H1 (cell line): ENCODE measurements at regions not wholly inside any gene's neighbourhood (a gene's known extent, or its start where the extent isn't known, plus 50 kb on each side); places are given as distances from the start of the nearest gene placed in this dataset.

Experiments
- GABPA ChIP-seq: IDR thresholded peaks from 2 replicates; pipeline ENCODE4 v1.6.1; 2011; ENCODE audit warnings: mild to moderate bottlenecking, low read length, moderate library complexity, borderline replicate concordance; ENCODE audit not compliant: insufficient read depth
- SIN3A ChIP-seq, 2 experiments: IDR thresholded peaks in 1 of 2; conservative IDR thresholded peaks in 1 of 2; 2 replicates each; pipeline ENCODE4 v1.6.1; 2011 to 2012; ENCODE audit warnings: low read length in 2 of 2, improper control_type of control experiment in 1 of 2, low read depth in 1 of 2, mild to moderate bottlenecking in 1 of 2
- SIX5 ChIP-seq: IDR thresholded peaks from 2 replicates; pipeline ENCODE4 v1.6.1; 2011; ENCODE audit warnings: mild to moderate bottlenecking, low read depth, low read length
- SRF ChIP-seq: IDR thresholded peaks from 2 replicates; pipeline ENCODE4 v1.6.1; 2011; ENCODE audit warnings: mild to moderate bottlenecking, low read depth, low read length, moderate library complexity
- TAF7 ChIP-seq: optimal IDR thresholded peaks from 2 replicates; pipeline ENCODE3; 2011; ENCODE audit warnings: low read depth, mild to moderate bottlenecking, inconsistent platforms, low read length, moderate library complexity, borderline replicate concordance
- TF ChIP-seq, protein P1 (sequence below): fragments of 300-600 bp; sonication (generic); IDR thresholded peaks from 2 replicates; pipeline ENCODE4 v1.7.1; 2012; ENCODE audit warnings: low read length, moderate library complexity, mild to moderate bottlenecking, inconsistent platforms; ENCODE audit not compliant: insufficient replicate concordance

- TF ChIP-seq, protein P1, sequence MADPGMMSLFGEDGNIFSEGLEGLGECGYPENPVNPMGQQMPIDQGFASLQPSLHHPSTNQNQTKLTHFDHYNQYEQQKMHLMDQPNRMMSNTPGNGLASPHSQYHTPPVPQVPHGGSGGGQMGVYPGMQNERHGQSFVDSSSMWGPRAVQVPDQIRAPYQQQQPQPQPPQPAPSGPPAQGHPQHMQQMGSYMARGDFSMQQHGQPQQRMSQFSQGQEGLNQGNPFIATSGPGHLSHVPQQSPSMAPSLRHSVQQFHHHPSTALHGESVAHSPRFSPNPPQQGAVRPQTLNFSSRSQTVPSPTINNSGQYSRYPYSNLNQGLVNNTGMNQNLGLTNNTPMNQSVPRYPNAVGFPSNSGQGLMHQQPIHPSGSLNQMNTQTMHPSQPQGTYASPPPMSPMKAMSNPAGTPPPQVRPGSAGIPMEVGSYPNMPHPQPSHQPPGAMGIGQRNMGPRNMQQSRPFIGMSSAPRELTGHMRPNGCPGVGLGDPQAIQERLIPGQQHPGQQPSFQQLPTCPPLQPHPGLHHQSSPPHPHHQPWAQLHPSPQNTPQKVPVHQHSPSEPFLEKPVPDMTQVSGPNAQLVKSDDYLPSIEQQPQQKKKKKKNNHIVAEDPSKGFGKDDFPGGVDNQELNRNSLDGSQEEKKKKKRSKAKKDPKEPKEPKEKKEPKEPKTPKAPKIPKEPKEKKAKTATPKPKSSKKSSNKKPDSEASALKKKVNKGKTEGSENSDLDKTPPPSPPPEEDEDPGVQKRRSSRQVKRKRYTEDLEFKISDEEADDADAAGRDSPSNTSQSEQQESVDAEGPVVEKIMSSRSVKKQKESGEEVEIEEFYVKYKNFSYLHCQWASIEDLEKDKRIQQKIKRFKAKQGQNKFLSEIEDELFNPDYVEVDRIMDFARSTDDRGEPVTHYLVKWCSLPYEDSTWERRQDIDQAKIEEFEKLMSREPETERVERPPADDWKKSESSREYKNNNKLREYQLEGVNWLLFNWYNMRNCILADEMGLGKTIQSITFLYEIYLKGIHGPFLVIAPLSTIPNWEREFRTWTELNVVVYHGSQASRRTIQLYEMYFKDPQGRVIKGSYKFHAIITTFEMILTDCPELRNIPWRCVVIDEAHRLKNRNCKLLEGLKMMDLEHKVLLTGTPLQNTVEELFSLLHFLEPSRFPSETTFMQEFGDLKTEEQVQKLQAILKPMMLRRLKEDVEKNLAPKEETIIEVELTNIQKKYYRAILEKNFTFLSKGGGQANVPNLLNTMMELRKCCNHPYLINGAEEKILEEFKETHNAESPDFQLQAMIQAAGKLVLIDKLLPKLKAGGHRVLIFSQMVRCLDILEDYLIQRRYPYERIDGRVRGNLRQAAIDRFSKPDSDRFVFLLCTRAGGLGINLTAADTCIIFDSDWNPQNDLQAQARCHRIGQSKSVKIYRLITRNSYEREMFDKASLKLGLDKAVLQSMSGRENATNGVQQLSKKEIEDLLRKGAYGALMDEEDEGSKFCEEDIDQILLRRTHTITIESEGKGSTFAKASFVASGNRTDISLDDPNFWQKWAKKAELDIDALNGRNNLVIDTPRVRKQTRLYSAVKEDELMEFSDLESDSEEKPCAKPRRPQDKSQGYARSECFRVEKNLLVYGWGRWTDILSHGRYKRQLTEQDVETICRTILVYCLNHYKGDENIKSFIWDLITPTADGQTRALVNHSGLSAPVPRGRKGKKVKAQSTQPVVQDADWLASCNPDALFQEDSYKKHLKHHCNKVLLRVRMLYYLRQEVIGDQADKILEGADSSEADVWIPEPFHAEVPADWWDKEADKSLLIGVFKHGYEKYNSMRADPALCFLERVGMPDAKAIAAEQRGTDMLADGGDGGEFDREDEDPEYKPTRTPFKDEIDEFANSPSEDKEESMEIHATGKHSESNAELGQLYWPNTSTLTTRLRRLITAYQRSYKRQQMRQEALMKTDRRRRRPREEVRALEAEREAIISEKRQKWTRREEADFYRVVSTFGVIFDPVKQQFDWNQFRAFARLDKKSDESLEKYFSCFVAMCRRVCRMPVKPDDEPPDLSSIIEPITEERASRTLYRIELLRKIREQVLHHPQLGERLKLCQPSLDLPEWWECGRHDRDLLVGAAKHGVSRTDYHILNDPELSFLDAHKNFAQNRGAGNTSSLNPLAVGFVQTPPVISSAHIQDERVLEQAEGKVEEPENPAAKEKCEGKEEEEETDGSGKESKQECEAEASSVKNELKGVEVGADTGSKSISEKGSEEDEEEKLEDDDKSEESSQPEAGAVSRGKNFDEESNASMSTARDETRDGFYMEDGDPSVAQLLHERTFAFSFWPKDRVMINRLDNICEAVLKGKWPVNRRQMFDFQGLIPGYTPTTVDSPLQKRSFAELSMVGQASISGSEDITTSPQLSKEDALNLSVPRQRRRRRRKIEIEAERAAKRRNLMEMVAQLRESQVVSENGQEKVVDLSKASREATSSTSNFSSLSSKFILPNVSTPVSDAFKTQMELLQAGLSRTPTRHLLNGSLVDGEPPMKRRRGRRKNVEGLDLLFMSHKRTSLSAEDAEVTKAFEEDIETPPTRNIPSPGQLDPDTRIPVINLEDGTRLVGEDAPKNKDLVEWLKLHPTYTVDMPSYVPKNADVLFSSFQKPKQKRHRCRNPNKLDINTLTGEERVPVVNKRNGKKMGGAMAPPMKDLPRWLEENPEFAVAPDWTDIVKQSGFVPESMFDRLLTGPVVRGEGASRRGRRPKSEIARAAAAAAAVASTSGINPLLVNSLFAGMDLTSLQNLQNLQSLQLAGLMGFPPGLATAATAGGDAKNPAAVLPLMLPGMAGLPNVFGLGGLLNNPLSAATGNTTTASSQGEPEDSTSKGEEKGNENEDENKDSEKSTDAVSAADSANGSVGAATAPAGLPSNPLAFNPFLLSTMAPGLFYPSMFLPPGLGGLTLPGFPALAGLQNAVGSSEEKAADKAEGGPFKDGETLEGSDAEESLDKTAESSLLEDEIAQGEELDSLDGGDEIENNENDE = no peak
- TF ChIP-seq GABPA (no peak), TAF7 (no peak), SRF (no peak), SIX5 (no peak), SIN3A (conservative IDR thresholded peaks at IDR 0.05 in 1 of 2, IDR thresholded peaks at IDR 0.05 in 1 of 2; ENCODE audit: low read depth in 1 of 2, low read length in 2 of 2) (no peak)
Measured at GRCh38 chrX:19285857-19286256, 57.9 kb upstream of the PDHA1 start (continued).
